Suppressor macrophage treated with lipopolysaccharide for 4 hours (primary cell): ENCODE measurements at regions not wholly inside any gene's neighbourhood (a gene's known extent, or its start where the extent isn't known, plus 50 kb on each side); places are given as distances from the start of the nearest gene placed in this dataset.
"Not testable (repeated sequence)": the region's sequence is repeated elsewhere in the genome, so short reads cannot be mapped to it uniquely, and the experiment has no call there.

Source experiments
- DNase-seq: peaks from one replicate; pipeline ENCODE4 v3.0.0-alpha.2; 2020

- no peak for DNase-seq
Measured at GRCh38 chr10:108567899-108568752, 1355.2 kb downstream of the XPNPEP1 start.

GRCh38 chr10:108566316-108567107 lies 1356.8 kb downstream of the XPNPEP1 start:
- DNase-seq = no peak

GRCh38 chr10:108562105-108562504 lies 1361.2 kb downstream of the XPNPEP1 start:
- DNase-seq = no peak

- no peak for DNase-seq
Measured at GRCh38 chr10:108561649-108562048, 1361.7 kb downstream of the XPNPEP1 start.

- no peak for DNase-seq
Measured at GRCh38 chr10:108560488-108560887, 1362.8 kb downstream of the XPNPEP1 start.

- DNase-seq = no peak
Measured at GRCh38 chr10:108556186-108556585, 1367.1 kb downstream of the XPNPEP1 start.

- peak; percentile 3 for DNase-seq
Measured at GRCh38 chr10:108545921-108546320, 1377.4 kb downstream of the XPNPEP1 start.

- DNase-seq = peak; percentile 70
Measured at GRCh38 chr10:108544500-108545120, 1378.7 kb downstream of the XPNPEP1 start.

GRCh38 chr10:108533551-108533950 lies 1369.0 kb upstream of the SORCS1 start:
- not testable (repeated sequence) for DNase-seq

- no peak for DNase-seq
Measured at GRCh38 chr10:108523016-108523800, 1358.7 kb upstream of the SORCS1 start.

- no peak for DNase-seq
Measured at GRCh38 chr10:108521827-108522492, 1357.5 kb upstream of the SORCS1 start.

GRCh38 chr10:108515821-108516220 lies 1351.3 kb upstream of the SORCS1 start:
- no peak for DNase-seq

GRCh38 chr10:108500396-108500795 lies 1335.9 kb upstream of the SORCS1 start:
- DNase-seq = no peak

GRCh38 chr10:108496106-108496505 lies 1331.6 kb upstream of the SORCS1 start:
- no peak for DNase-seq

GRCh38 chr10:108490944-108491343 lies 1326.4 kb upstream of the SORCS1 start:
- no peak for DNase-seq

- no peak for DNase-seq
Measured at GRCh38 chr10:108471420-108471819, 1306.9 kb upstream of the SORCS1 start.

- peak; percentile 39 for DNase-seq
Measured at GRCh38 chr10:108469940-108470339, 1305.4 kb upstream of the SORCS1 start.

GRCh38 chr10:108465871-108466641 lies 1301.5 kb upstream of the SORCS1 start:
- peak; percentile 33 for DNase-seq

- peak; percentile 51 for DNase-seq
Measured at GRCh38 chr10:108462005-108462404, 1297.5 kb upstream of the SORCS1 start.

- DNase-seq = no peak
Measured at GRCh38 chr10:108454793-108455192, 1290.3 kb upstream of the SORCS1 start.

- no peak for DNase-seq
Measured at GRCh38 chr10:108454224-108454623, 1289.7 kb upstream of the SORCS1 start.
